GM21367 (cell line): ENCODE measurements at regions not wholly inside any gene's neighbourhood (a gene's known extent, or its start where the extent isn't known, plus 50 kb on each side); places are given as distances from the start of the nearest gene placed in this dataset.

ENCODE experiments used
- ATAC-seq: cut with Tn5 transposase; IDR thresholded peaks from one replicate; pipeline ENCODE4 v1.9.1; 2021; ENCODE audit not compliant: unreplicated experiment

DNA sequence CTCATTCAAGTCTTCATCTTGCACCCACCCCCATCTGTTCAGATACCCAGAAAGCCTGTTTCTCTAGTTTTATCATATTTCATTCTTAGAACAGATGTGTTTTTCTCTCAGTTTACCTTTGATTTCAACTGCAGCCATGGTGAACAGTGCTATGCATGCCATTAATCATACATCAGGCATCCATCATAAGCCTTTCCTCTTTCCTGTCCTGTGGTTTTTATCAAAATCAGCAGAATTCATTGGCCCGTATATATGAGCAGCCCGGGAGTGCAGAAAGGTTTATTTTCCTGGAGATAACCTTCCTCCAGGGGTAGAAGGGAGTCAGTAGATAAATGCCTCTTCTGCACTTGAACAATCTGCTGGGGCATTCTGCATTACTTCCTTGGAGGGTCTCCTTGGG lies 65.7 kb downstream of the IL21 start:
- ATAC-seq, result no peak

DNA sequence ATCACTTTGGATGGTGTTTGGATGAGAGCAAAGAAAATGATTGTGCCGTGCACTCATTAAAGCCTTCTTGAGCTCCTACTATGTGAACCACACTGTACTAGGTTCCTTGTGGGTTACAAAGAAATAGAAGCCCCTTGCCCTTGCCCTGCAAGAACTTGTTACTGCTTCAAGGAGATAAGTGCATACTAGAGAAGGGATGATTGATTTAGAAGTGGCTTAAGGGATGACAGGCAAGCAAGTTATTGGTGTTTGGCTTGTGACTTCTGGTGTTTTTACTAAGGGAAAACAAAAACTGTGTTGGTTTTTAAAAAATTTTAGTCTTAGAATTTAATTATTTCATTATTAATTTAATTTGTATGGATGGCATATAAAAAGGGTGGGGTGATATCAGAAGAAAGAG lies 67.4 kb downstream of the IL21 start:
- no peak for ATAC-seq

DNA sequence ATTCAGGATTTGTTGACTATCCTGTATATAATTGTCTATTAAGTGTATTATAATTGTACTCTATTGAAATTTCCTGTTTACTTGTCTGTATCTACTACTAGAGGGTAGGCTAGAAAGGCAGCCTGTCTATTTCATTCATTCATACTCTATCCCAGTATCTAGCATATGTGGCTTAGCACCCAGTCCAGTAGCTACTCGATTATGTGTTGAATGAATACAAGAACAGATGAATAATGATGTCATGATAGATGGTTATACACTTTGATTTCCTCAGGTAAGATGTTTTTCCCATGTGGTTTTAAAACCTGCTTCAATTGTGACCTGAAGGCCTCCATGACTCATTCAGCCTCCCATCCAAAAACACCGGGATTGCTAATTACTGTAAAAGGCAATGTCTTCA lies 68.0 kb downstream of the IL21 start:
- no peak for ATAC-seq

DNA sequence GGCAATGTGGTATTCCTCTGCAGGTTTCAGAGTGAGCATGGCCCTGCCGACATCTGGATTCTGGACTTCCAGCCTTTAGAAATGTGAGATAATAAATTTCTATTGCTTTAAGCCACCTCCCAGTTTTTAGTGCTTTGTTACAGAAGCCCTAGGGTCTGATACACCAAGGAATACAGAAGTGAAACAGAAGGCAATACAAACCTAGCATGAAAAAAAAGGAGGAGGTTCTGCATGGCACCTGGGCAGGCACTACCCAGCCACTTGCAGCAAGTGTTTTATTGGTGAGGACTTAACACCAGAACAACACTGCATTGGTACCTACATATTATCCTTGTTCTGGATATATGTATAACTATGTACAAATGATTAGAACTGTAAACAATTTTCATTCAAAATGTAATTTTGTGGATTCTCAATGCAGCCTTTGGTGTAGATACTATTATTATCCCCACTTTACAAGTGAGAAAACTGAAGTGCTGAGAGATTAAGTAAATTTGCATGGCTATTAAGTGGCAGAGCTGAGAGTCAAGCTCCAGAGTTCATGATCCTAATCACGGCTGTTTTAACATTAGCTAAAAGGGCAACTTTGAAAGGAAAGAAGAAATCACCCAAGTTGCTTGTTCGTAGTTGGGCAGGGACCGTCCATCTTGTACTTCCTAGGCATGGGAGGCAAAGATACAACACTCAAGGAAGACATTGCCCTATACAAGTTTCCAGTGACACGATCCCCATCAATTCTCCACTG lies 71.8 kb downstream of the IL21 start:
- ATAC-seq, result no peak

DNA sequence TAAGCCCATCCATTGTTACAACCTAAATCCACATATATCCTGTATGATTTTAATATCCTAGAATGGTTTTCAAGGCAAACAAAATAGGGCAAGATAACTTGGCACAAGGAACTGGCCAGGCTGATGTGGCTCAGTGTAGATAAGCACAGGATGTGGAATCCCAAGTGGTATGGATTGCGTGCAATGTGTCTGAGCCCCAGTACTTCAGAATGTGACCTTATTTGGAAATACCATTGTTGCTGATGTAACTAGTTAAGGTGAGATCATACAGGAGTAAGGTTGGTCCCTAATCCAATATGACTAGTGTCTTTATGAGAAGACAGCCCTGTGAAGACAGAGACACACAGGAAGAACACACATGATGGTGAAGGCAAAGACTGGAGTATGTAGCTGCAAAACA lies 72.4 kb downstream of the IL21 start:
- ATAC-seq, result no peak

DNA sequence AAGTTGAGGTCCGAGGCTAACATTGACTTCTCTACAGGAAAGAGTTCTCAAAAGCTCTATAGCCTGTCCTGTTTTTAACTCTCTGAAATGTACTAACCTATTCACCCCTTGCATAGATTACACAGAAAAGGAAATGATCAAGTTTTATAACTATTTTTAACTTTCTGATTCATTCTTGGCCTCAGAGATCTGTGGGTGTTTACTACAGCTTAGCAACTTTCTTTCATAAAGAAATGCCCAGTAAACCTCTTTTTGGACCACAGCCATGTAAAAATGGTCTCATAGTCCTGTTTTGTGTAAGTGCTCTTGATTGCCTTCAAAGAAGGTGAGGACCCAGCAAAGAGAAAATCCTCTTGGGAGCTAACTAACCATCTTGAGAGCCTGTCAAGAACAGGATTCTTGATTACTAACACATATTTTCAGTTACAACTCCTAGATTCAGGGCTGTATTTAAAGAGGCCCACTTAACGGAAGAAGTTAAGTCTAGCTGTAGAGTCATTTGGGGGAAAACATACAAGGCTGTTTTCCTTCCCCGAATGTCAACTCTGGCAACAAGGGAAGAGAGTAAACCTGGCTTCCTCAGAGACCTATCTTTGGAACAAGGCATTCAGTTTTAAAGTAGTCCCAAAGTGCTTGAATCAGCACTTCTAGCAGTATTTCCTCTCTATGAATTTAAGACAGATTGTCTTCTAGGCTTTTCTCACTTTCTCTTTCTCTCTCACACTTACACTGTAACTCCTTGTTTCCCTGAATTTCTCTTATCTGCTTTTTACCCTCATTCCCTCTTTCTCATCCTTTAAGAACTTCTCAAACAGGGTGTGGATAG lies 78.2 kb downstream of the IL21 start:
- peak; percentile 88 for ATAC-seq

DNA sequence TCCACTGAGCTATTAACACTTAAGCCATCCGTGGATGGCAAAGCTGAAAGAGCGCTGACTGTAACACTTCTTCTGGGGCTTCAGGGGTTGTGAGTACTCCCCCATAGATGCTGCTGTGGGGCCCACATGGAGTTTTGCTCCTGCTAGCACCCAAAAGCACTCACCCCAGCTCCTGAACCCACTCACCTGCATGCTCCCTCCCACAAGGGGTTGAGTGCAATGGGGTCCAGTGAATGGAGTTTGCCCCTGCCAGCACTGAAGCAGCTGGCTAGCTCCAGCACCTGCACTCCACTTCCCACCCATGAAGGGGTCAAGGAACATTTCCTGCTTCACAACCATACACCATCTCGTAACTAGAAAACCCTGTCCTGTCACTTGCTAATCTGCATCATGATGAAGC lies 78.9 kb downstream of the IL21 start:
- ATAC-seq, result peak; percentile 19

DNA sequence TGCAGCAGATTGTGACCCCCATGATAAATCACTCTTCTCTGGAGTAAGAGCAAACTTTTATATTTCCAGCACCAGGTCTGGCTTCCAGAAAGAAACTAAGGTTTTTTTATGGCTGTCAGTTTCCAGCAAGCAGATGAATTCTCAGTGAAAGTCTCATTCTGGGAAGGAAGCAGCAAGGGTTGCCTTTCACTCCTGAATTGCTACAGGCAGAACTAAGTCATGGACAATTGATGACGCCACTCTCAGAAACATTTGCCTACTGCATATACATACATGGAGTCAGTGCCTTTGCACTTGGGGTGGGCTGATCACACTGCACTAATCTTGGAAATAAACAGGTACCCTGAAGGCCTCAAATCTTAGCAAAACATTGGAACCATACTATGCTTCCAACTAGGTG lies 80.0 kb downstream of the IL21 start:
- no peak for ATAC-seq

DNA sequence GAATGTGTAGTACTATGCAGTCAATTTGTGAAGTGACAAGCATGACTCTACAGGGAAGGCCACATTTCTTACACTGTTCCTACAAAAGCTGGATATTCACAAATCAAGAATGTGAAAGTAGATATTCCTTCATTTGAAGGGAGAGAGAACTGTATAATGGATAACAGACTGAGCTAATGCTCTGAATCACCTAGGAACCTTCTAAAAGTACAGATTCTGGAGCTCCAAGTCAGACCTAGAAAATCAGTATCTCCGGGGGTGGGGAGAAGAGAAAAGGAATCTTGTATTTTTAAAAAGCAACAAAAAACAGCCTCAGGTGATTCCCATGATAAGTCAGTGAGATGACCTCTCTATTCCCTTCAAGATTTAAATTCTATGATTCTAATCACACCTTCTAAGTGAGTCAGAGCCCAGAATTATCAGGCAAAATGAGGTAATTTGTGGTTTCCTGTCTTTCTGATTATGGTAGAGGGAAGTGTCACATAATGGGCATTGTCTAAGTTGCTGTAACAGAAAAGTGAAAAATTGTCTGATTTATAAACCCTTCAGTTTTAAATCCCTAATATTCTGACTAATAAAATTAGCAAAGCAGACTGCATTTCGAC lies 80.9 kb downstream of the IL21 start:
- no peak for ATAC-seq

DNA sequence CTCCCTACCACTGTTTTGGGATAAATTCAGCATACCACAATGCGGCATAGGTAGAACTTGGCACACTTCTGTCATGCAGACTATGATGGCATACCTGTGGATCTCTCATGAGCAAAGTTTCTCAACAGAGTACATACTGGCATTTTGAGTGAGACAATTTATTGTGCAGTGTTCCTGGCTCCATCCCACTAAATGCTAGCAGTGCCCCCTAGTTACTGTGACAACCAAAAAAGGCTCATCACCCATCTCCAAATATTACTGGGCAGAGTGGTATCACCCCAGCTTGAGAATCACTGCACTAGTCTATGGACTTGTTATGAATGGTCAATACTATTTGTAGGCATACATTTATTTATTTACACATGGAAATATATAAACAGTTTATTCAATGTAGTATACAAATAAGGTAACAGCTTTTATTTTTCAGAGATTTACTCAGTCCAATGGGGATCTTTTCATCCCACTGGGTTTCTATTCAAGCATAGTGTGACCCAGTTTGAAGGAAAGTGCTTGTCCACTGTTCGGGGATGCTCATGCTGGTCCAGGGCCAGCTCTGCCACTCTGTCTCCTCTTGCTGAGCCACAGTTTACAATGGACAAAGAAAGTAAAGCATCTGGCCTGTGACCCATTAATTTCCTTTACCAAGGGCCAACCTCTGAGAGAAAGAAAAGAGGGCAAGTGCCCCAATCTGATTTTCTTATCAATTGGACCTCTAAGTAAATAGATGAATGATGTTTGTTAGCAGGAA lies 81.0 kb upstream of the IL2 start:
- no peak for ATAC-seq

DNA sequence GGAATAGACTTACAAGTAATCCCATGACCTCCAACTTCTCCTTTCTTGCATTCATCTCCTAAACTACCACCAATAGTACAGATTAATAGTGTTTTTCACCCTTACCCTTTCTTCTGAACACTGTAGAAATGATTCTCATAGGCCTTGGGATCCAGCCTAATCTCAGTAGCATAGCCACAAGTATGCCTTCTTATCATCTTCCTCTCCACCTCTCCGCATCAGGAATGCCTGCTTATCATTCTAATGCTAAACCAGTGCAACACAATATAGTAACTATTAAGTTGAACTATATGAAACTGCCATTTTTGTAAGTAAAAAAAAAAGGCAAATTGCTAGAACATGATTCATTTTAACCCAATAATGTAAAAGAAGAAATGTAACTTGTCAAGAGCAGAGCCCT lies 79.5 kb upstream of the IL2 start:
- ATAC-seq, result no peak

DNA sequence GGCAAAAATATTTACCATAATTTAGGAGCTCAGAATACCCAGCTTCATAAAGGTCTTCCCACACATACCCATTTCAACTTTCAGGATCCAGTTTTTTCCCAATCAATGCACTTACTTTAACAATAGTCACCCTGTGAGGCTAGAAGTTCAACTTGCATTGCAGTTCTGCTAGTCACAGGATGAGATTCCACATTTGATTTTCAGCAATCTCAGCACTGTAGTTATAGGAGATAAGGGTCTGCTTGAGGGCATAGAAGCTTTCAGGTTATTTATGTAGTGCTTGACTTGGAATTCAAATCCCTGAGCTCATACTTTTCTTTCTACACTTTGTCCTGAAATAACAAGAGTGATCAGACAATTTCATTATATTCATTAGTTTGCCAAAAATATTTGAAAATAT lies 78.3 kb upstream of the IL2 start:
- no peak for ATAC-seq

DNA sequence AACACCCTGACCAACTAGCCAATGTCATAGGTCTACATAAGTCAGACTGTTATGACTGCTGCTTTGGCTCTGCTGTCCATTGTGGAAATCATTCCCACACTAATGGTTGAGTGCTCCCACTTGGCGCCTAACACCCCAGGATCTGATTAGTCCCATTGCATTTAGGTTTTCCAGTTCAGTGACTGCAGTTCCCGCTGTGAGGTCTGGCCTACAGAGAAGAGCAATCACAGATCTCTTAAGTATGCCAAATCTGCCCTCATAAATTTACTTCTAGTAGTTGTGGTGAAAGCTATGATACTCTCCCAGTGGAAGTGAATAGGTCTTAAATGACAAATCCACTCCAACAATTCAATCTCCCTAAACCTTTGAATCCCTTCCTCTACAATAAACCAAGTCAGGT lies 77.3 kb upstream of the IL2 start:
- ATAC-seq, result no peak

DNA sequence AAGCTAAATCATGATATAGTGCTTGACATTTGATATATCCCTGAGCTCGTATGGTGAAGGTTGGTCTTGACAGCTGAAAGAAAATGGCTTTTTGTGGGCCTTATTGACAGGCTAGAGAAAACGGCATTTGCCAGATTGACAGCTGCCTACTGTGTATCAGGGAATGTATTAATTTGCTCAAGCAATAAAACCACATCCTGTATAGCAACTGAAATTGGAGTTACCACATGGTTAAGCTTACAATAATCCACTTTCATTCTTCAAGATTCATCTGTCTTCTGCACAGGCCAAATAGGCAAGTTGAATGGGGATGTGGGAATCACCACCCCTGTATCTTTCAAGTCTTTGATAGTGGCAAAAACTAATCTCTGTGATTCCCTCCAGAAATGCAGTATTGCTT lies 76.2 kb upstream of the IL2 start:
- ATAC-seq, result no peak

DNA sequence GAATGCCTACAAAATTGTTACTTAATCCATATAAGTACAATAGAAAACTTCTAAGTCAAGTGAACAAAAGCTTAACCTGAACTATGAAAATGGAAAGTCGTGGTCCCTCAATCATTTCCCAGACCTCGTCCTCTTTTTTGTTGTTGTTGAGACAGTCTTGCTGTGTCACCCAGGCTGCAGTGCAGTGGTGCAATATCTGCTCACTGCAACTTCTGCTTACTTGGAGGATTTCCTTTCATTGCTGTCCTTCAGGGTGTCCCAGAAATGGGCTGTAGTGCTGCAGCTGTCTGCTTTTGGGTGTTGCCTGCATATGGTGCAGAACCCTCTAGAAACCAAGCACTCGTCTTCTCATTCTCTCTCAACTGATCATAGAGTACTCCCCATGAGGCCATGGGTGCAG lies 75.0 kb upstream of the IL2 start:
- ATAC-seq, result no peak

DNA sequence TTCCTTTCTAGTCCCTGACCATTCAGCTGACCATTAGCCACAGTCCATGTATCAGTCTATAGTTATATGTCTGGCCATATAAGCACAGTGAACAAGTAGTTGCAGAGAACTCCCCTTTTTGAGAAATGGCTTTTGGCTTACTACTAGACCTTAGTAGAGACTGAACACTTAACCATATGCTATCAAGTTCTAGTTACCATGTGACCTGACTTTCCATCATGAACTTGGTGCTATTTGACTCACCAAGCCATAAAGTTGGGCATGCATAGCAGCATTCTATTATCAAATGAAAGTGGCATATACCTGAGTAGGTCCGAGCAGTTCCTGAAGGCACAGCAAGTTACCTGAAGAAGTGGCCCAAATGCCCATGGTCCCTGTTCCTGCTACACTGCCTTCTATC lies 74.5 kb upstream of the IL2 start:
- ATAC-seq, result no peak

DNA sequence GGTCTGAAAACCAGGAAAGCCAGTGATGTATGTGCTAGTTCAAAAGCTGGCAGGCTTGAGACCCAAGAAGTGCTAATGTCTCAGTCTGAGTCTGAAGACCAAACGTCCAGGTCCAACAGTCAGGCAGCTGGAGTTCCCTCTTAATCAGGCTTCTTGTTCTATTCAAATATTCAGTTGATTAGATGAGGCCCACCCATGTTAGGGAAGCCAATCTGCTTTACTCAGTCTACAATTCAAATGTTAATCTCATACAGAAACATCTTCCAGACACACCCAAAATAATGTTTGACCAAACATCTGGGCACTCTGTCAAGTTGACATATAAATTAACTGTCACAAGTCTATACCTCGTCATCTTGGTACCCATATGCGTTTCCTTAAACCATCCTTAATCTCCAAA lies 72.4 kb upstream of the IL2 start:
- ATAC-seq, result no peak

DNA sequence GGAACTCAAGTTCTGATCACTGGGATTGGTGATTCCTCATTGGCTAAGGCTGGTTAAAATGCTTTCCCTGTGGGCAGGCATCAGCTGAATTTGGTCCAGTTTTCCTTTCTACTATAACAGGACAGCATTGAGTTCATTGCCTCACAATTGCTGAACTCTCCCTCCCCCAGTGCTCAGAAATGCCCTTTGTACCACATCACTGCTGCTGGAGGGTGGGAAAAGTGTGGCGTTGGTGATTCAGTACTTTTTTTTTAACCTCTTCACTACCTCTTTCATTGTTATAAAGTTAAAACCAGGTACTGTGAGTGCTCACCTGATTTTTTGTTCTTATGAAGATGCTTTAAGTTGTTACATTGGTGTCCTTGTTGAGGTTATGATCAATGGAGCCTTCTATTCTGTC lies 69.3 kb upstream of the IL2 start:
- no peak for ATAC-seq

DNA sequence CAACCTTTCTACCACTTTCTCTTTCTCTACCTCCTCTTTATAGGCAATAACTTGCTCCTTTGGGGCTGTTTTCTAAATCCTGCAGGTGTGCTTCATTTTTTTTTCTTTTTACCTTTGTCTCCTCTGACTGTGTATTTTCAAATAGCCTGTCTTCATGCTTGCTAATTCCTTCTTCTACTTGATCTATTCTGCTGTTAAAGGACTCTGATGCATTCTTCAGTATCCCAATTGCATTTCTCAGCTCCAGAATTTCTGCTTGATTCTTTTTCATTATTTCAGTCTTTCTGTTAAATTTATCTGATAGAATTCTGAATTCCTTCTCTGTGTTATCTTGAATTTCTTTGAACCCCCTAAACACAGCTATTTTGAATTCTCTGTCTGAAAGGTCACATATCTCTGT lies 67.7 kb upstream of the IL2 start:
- ATAC-seq, result no peak

DNA sequence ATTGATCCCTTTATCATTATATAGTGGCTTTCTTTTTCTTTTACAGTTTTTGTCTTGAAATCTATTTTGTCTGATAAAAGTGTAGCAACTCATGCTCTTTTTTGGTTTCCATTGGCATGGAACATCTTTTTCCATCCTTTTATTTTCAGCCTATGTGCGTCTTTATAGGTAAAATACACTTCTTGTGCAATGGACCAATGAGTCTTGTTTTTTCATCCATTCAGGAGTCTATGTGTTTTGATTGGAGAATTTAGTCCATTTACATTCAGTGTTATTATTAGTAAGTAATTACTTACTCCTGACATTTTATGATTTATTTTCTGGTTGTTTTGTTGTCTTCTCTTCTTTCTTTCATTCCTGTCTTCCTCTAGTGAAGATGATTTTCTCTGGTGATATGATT lies 66.4 kb upstream of the IL2 start:
- ATAC-seq, result no peak

DNA sequence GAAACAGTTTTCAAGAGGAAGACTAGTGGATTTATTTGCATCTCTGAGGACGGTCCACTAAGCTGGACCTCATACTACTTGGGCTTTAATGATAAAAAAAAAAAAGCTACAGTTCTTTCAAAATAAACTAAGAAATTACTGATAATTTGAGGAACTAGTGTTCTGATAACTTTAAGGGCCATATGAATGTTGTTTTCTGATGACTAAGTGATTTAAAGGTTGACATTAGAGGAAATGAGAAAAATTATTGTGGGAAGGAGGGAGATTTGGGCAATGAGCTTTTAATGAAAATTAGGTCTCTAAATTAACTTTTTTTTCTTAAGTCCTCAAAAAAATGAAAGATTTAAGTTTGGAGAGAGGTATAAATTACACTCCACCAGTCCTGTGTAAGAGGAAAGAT lies 60.8 kb upstream of the IL2 start:
- no peak for ATAC-seq

DNA sequence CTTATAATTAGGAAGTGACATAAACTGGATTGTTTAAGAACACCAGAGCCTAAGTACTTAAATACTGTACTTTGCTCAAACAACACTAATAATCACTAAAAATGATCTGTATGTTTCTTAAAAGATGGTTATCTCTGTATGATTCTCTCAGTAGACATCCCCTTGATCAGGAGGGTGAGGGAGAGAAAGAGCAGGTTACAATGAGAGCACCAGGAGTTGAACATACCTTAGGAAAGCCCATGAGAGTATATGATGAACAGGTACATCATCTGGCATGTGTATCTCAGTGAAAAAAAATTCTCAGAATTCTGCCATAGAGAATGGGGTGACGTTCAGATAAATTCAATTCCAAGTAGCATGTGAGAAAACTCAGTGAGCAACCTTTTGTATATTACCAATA lies 59.9 kb upstream of the IL2 start:
- ATAC-seq, result no peak
